ENCODE measurements at regions not wholly inside any gene's neighbourhood (a gene's known extent, or its start where the extent isn't known, plus 50 kb on each side); places are given as distances from the start of the nearest gene placed in this dataset.
"Not testable (repeated sequence)": the region's sequence is repeated elsewhere in the genome, so short reads cannot be mapped to it uniquely, and the experiment has no call there.

- Histone ChIP-seq H3K36me3 (ENCODE audit: control insufficient read depth in 4 of 4, insufficient read depth in 4 of 4, low read length in 3 of 4) (no peaks in the 10 kb centered on the region), H3K27me3 (replicated peaks in 2 of 5; ENCODE audit: control insufficient read depth in 4 of 5, insufficient read depth in 5 of 5, low read length in 4 of 5) (no peaks in the 10 kb centered on the region), H3K4me1 (ENCODE audit: control extremely low read depth in 1 of 4, control insufficient read depth in 4 of 4, insufficient read depth in 4 of 4, low read length in 3 of 4) (no peaks in the 10 kb centered on the region), H3K4me3 (ENCODE audit: control insufficient read depth in 1 of 7, extremely low read depth in 1 of 7, insufficient read depth in 4 of 7, low read depth in 2 of 7, low read length in 6 of 7) (no peak overlapping the region), H3K9me3 (ENCODE audit: control extremely low read depth in 1 of 5, control insufficient read depth in 4 of 5, insufficient read depth in 2 of 5, low read depth in 1 of 5, low read length in 4 of 5) (no peaks in the 10 kb centered on the region), H3K27ac (ENCODE audit: insufficient read depth in 1 of 2, low read depth in 1 of 2, low read length in 2 of 2, poor library complexity in 1 of 2, severe bottlenecking in 2 of 2) (no peak overlapping the region)
- no peak for DNase-seq
- CTCF ChIA-PET, result no interaction called here
- WGBS (ENCODE audit: insufficient coverage), result no CpG with 5 or more reads among the region's 2 CpGs
- POLR2A ChIA-PET, result no interaction called here
Observed at GRCh38 chr14:28240909-28241308, 525.7 kb upstream of the FOXG1 start.

- no peak for DNase-seq
- no peaks in the 10 kb centered on the region for H3K4me1 ChIP-seq (ENCODE audit: control extremely low read depth in 1 of 4, control insufficient read depth in 4 of 4, insufficient read depth in 4 of 4, low read length in 3 of 4)
- no peak overlapping the region for H3K4me3 ChIP-seq (ENCODE audit: control insufficient read depth in 1 of 7, extremely low read depth in 1 of 7, insufficient read depth in 4 of 7, low read depth in 2 of 7, low read length in 6 of 7)
- H3K36me3 ChIP-seq (ENCODE audit: control insufficient read depth in 4 of 4, insufficient read depth in 4 of 4, low read length in 3 of 4), result no peaks in the 10 kb centered on the region
- WGBS (ENCODE audit: insufficient coverage), result 100% methylated on average over 1 of the region's 2 CpGs
- ChIA-PET POLR2A (no interaction called here), CTCF (no interaction called here)
- no peaks in the 10 kb centered on the region for H3K27me3 ChIP-seq (replicated peaks in 2 of 5; ENCODE audit: control insufficient read depth in 4 of 5, insufficient read depth in 5 of 5, low read length in 4 of 5)
- no peaks in the 10 kb centered on the region for H3K9me3 ChIP-seq (ENCODE audit: control extremely low read depth in 1 of 5, control insufficient read depth in 4 of 5, insufficient read depth in 2 of 5, low read depth in 1 of 5, low read length in 4 of 5)
- no peak overlapping the region for H3K27ac ChIP-seq (ENCODE audit: insufficient read depth in 1 of 2, low read depth in 1 of 2, low read length in 2 of 2, poor library complexity in 1 of 2, severe bottlenecking in 2 of 2)
Observed at GRCh38 chr14:28242895-28243294, 523.7 kb upstream of the FOXG1 start.

GRCh38 chr14:28243600-28243999 lies 523.0 kb upstream of the FOXG1 start:
- ChIA-PET CTCF (no interaction called here), POLR2A (no interaction called here)
- peaks cover 0 to 2% (median 0%) of the 10 kb centered on the region in 5 experiments for H3K9me3 ChIP-seq (ENCODE audit: control extremely low read depth in 1 of 5, control insufficient read depth in 4 of 5, insufficient read depth in 2 of 5, low read depth in 1 of 5, low read length in 4 of 5)
- H3K36me3 ChIP-seq (ENCODE audit: control insufficient read depth in 4 of 4, insufficient read depth in 4 of 4, low read length in 3 of 4), result no peaks in the 10 kb centered on the region
- H3K4me3 ChIP-seq (ENCODE audit: control insufficient read depth in 1 of 7, extremely low read depth in 1 of 7, insufficient read depth in 4 of 7, low read depth in 2 of 7, low read length in 6 of 7), result no peak overlapping the region
- no peak for DNase-seq
- H3K27ac ChIP-seq (ENCODE audit: insufficient read depth in 1 of 2, low read depth in 1 of 2, low read length in 2 of 2, poor library complexity in 1 of 2, severe bottlenecking in 2 of 2), result no peak overlapping the region
- WGBS (ENCODE audit: insufficient coverage), result no CpG with 5 or more reads among the region's 3 CpGs
- no peaks in the 10 kb centered on the region for H3K4me1 ChIP-seq (ENCODE audit: control extremely low read depth in 1 of 4, control insufficient read depth in 4 of 4, insufficient read depth in 4 of 4, low read length in 3 of 4)
- no peaks in the 10 kb centered on the region for H3K27me3 ChIP-seq (replicated peaks in 2 of 5; ENCODE audit: control insufficient read depth in 4 of 5, insufficient read depth in 5 of 5, low read length in 4 of 5)

GRCh38 chr14:28245216-28245615 lies 521.4 kb upstream of the FOXG1 start:
- H3K27me3 ChIP-seq (replicated peaks in 2 of 5; ENCODE audit: control insufficient read depth in 4 of 5, insufficient read depth in 5 of 5, low read length in 4 of 5), result no peaks in the 10 kb centered on the region
- ChIA-PET POLR2A (no interaction called here), CTCF (no interaction called here)
- peaks cover 0 to 2% (median 0%) of the 10 kb centered on the region in 5 experiments for H3K9me3 ChIP-seq (ENCODE audit: control extremely low read depth in 1 of 5, control insufficient read depth in 4 of 5, insufficient read depth in 2 of 5, low read depth in 1 of 5, low read length in 4 of 5)
- H3K36me3 ChIP-seq (ENCODE audit: control insufficient read depth in 4 of 4, insufficient read depth in 4 of 4, low read length in 3 of 4), result no peaks in the 10 kb centered on the region
- no CpG with 5 or more reads among the region's 1 CpG for WGBS (ENCODE audit: insufficient coverage)
- H3K27ac ChIP-seq (ENCODE audit: insufficient read depth in 1 of 2, low read depth in 1 of 2, low read length in 2 of 2, poor library complexity in 1 of 2, severe bottlenecking in 2 of 2), result no peak overlapping the region
- H3K4me1 ChIP-seq (ENCODE audit: control extremely low read depth in 1 of 4, control insufficient read depth in 4 of 4, insufficient read depth in 4 of 4, low read length in 3 of 4), result no peaks in the 10 kb centered on the region
- DNase-seq, result no peak
- no peak overlapping the region for H3K4me3 ChIP-seq (ENCODE audit: control insufficient read depth in 1 of 7, extremely low read depth in 1 of 7, insufficient read depth in 4 of 7, low read depth in 2 of 7, low read length in 6 of 7)

GRCh38 chr14:28247491-28247890 lies 519.1 kb upstream of the FOXG1 start:
- H3K27ac ChIP-seq (ENCODE audit: insufficient read depth in 1 of 2, low read depth in 1 of 2, low read length in 2 of 2, poor library complexity in 1 of 2, severe bottlenecking in 2 of 2), result no peak overlapping the region
- no peak for DNase-seq
- no peaks in the 10 kb centered on the region for H3K36me3 ChIP-seq (ENCODE audit: control insufficient read depth in 4 of 4, insufficient read depth in 4 of 4, low read length in 3 of 4)
- WGBS (ENCODE audit: insufficient coverage), result no CpG with 5 or more reads among the region's 1 CpG
- no peak overlapping the region for H3K4me3 ChIP-seq (ENCODE audit: control insufficient read depth in 1 of 7, extremely low read depth in 1 of 7, insufficient read depth in 4 of 7, low read depth in 2 of 7, low read length in 6 of 7)
- ChIA-PET CTCF (no interaction called here), POLR2A (no interaction called here)
- H3K27me3 ChIP-seq (replicated peaks in 2 of 5; ENCODE audit: control insufficient read depth in 4 of 5, insufficient read depth in 5 of 5, low read length in 4 of 5), result no peaks in the 10 kb centered on the region
- H3K9me3 ChIP-seq (ENCODE audit: control extremely low read depth in 1 of 5, control insufficient read depth in 4 of 5, insufficient read depth in 2 of 5, low read depth in 1 of 5, low read length in 4 of 5), result peaks cover 0 to 2% (median 0%) of the 10 kb centered on the region in 5 experiments
- no peaks in the 10 kb centered on the region for H3K4me1 ChIP-seq (ENCODE audit: control extremely low read depth in 1 of 4, control insufficient read depth in 4 of 4, insufficient read depth in 4 of 4, low read length in 3 of 4)

- H3K9me3 ChIP-seq (ENCODE audit: control extremely low read depth in 1 of 5, control insufficient read depth in 4 of 5, insufficient read depth in 2 of 5, low read depth in 1 of 5, low read length in 4 of 5); H3K4me1 ChIP-seq (ENCODE audit: control extremely low read depth in 1 of 4, control insufficient read depth in 4 of 4, insufficient read depth in 4 of 4, low read length in 3 of 4); H3K27me3 ChIP-seq (replicated peaks in 2 of 5; ENCODE audit: control insufficient read depth in 4 of 5, insufficient read depth in 5 of 5, low read length in 4 of 5); H3K27ac ChIP-seq (ENCODE audit: insufficient read depth in 1 of 2, low read depth in 1 of 2, low read length in 2 of 2, poor library complexity in 1 of 2, severe bottlenecking in 2 of 2); DNase-seq; H3K36me3 ChIP-seq (ENCODE audit: control insufficient read depth in 4 of 4, insufficient read depth in 4 of 4, low read length in 3 of 4); POLR2A ChIA-PET; CTCF ChIA-PET; H3K4me3 ChIP-seq (ENCODE audit: control insufficient read depth in 1 of 7, extremely low read depth in 1 of 7, insufficient read depth in 4 of 7, low read depth in 2 of 7, low read length in 6 of 7): not testable (repeated sequence)
- WGBS (ENCODE audit: insufficient coverage), result 93% methylated on average over 2 of the region's 3 CpGs
Observed at GRCh38 chr14:28252124-28252523, 514.5 kb upstream of the FOXG1 start.

- Histone ChIP-seq H3K36me3 (ENCODE audit: control insufficient read depth in 4 of 4, insufficient read depth in 4 of 4, low read length in 3 of 4) (no peaks in the 10 kb centered on the region), H3K27me3 (replicated peaks in 2 of 5; ENCODE audit: control insufficient read depth in 4 of 5, insufficient read depth in 5 of 5, low read length in 4 of 5) (no peaks in the 10 kb centered on the region), H3K27ac (ENCODE audit: insufficient read depth in 1 of 2, low read depth in 1 of 2, low read length in 2 of 2, poor library complexity in 1 of 2, severe bottlenecking in 2 of 2) (no peak overlapping the region), H3K9me3 (ENCODE audit: control extremely low read depth in 1 of 5, control insufficient read depth in 4 of 5, insufficient read depth in 2 of 5, low read depth in 1 of 5, low read length in 4 of 5) (no peaks in the 10 kb centered on the region), H3K4me1 (ENCODE audit: control extremely low read depth in 1 of 4, control insufficient read depth in 4 of 4, insufficient read depth in 4 of 4, low read length in 3 of 4) (no peaks in the 10 kb centered on the region), H3K4me3 (ENCODE audit: control insufficient read depth in 1 of 7, extremely low read depth in 1 of 7, insufficient read depth in 4 of 7, low read depth in 2 of 7, low read length in 6 of 7) (no peak overlapping the region)
- POLR2A ChIA-PET, result no interaction called here
- WGBS (ENCODE audit: insufficient coverage), result no CpG with 5 or more reads among the region's 1 CpG
- DNase-seq, result no peak
- CTCF ChIA-PET, result no interaction called here
Observed at GRCh38 chr14:28254768-28255167, 511.8 kb upstream of the FOXG1 start.
